Inflammatory macrophage (primary cell): ENCODE measurements at regions not wholly inside any gene's neighbourhood (a gene's known extent, or its start where the extent isn't known, plus 50 kb on each side); places are given as distances from the start of the nearest gene placed in this dataset.
"Not testable (repeated sequence)": the region's sequence is repeated elsewhere in the genome, so short reads cannot be mapped to it uniquely, and the experiment has no call there.

Experiments used
- DNase-seq, 2 donors: peaks; one replicate each; pipeline ENCODE4 v3.0.0-alpha.2; 2020 to 2022

DNA sequence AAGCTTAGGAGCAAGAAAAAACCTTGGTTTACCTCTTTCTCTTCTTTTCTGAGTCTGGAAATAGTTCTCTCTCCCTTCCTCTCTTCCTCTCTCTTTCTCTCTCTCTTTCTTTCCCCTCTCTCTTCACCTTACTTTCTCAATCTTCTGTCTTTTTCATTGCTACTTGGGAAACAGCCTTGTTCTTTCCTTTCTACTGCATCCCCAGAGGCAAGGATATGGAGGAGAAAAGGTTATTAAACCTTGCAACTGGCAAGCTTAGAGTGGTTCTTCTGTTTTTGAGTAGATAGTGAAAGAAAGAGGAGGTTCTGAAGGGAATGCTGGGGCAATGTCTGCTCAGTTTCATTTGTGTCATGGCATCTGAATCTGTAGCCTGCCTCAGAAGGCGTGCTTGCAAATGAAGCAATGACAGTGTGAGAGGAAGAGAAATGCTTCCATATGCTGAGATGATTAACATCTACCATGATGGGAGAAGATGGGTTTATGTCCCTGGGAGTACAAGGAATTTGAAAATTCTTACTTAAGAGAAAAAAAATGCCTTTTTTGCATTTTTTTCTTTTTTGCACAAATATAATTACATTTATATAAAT lies 190.6 kb downstream of the CEP135 start:
- no peak for DNase-seq

DNA sequence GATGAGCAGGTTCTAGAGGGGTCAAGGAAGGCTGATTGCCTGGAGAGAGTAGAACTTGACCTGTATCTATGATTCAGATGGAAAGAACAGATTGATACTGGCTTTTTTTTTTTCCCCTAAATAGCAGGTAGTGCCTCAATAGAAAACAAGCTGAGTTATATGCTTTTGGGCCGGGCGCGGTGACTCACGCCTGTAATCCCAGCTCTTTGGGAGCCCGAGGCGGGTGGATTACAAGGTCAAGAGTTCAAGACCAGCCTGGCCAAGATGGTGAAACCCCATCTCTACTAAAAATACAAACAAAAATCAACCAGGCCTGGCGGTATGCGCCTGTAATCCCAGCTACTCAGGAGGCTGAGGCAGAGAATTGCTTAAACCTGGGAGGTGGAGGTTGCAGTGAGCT lies 186.1 kb downstream of the CEP135 start:
- DNase-seq: not testable (repeated sequence)

GRCh38 chr4:56134266-56134665 lies 185.5 kb downstream of the CEP135 start:
- no peak for DNase-seq

- DNase-seq: no peak
These were observed 184.1 kb downstream of the CEP135 start for GRCh38 chr4:56132835-56133234.

- not testable (repeated sequence) for DNase-seq
These were observed 183.4 kb downstream of the CEP135 start for GRCh38 chr4:56132188-56132587.

GRCh38 chr4:56130606-56131155 lies 181.9 kb downstream of the CEP135 start:
- no peak for DNase-seq

DNA sequence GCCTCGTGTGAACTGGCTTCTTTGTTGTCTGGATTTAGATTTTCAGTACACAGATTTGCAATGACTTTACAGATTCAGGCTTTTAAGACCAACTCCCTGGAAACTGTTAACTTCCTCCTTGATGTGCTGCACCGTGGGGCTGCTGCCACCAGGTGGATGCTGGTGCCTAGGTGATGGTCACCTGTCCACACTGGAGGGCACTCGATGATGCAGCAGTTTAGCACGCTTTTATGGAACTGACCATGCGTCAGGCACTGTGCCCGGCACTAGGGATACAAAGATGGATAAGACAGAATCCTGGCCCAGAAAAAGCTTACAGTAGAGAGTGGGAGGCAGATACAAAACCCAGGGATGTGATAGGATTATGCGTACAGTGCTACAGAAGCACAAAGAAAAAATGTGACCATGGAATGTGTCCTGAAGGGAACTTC lies 180.7 kb downstream of the CEP135 start:
- peak in 1 of 2 donors; percentile 1 for DNase-seq

DNA sequence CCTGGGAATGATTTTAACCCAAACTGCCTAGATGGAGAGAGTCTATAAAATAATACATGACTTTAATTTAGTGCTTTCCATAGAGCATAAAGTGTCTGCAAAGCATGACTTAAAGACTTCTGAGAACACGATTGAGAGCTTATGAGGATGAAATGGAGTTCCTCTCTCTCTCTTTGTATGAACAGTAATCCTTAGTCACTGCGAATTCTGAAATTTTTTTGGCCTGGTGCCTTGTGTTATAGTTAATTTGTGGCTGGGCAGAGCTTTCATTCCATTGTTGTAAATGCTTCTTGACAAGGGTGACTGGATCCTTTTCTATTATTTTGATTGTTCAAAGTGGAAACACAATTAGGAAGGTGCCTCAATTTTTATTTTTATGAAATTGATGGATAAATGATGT lies 179.5 kb downstream of the CEP135 start:
- no peak for DNase-seq

GRCh38 chr4:56127716-56128115 lies 179.0 kb downstream of the CEP135 start:
- DNase-seq: no peak

GRCh38 chr4:56123547-56123946 lies 174.8 kb downstream of the CEP135 start:
- DNase-seq: no peak

GRCh38 chr4:56123051-56123450 lies 174.3 kb downstream of the CEP135 start:
- no peak for DNase-seq

DNA sequence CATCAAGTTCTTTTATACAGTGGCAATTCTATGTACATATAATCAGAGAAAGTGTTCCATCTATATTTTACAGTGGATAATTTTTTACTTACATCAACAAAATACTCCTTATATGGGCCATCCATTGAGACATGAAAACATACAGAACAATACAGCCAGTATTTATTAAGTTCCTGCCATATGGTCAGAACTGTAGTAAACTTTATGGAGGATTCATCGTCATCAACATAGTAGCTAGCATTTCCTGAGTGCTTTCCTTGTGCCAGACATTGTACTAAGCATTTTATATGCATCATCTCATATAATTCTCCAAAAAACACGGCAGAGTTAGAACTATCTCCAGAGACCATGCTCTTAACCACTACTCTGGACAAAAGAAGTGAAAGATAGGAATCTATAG lies 170.1 kb downstream of the CEP135 start:
- DNase-seq: no peak

- no peak for DNase-seq
These were observed 169.3 kb downstream of the CEP135 start for GRCh38 chr4:56118055-56118454.

DNA sequence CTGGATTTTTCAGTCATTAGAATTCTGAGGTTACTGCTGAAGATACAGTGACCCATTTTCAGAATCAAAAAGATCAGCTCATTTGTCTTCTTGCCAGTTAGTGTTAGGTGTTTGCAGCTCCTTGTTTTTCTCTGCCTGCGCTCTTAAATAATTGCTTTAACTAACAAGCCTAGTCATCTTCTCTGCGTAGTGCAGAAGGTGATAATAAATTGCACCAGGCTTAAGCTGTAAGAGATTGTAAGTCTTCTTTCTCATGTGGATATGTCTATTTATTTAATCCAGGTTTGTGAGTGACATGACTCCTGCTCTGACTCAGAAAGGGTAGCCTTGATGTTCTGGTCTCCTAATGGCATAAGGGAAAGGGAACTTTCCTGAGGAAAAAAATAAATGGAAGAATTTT lies 167.2 kb downstream of the CEP135 start:
- DNase-seq: no peak

DNA sequence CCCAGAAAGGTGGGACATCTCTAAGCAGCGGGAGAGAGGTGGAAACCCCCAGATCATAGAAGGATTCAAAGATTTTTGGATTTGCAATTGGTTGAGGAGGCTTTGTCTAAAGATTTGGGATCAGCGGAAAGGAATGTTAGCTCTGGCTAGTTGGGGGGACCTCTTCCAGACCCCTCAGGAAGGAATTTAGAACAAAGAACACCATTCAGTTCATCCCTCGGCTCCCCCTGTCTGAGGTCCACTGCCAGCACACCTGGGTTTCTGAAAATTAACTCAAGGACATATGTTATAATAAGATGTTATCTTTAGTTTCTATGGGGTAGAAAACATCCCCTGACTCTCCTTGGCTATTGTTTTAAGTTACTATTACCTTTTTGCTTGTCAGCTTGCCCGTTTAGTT lies 163.6 kb downstream of the CEP135 start:
- no peak for DNase-seq

- no peak for DNase-seq
These were observed 157.7 kb downstream of the CEP135 start for GRCh38 chr4:56106180-56107147.

DNA sequence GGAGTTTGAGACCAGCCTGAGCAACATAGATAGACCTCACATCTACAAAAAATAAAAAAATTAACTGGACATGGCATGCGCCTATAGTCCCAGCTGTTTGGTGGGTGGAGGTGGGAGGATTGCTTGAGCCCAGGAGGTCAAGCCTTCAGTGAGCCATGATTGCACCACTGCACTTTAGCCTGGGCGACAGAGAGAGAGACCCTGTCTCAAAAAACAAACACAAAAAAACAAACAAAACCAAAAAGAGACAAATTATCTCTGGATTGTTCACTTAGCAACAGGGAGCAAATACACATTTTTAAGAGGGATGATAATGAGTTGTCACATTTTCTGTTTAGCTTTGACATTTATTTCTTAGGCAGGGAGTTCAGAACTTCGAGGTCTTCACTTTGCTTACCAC lies 155.4 kb downstream of the CEP135 start:
- no peak for DNase-seq

DNA sequence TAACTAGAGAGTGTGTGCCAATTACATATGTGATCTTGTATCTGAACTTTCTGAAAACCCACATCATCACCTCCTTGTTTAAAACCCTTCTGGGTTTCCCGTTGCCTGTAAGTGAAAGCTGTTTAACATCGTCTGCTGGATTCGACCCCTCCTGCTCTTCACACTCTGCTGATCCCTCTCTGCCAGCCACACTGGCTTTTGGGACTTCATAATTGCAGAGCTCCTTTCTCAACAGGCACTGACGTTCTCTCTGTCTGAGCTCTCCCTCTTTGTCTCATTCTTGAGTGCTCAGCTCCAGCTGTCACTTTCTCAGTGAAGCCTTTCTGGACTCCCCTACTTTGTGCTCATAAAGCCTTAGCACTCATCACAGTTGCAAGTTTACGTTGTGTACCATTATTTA lies 153.9 kb downstream of the CEP135 start:
- no peak for DNase-seq

- no peak for DNase-seq
These were observed 150.6 kb downstream of the CEP135 start for GRCh38 chr4:56099378-56099786.

GRCh38 chr4:56093576-56093975 lies 144.8 kb downstream of the CEP135 start:
- DNase-seq: no peak

DNA sequence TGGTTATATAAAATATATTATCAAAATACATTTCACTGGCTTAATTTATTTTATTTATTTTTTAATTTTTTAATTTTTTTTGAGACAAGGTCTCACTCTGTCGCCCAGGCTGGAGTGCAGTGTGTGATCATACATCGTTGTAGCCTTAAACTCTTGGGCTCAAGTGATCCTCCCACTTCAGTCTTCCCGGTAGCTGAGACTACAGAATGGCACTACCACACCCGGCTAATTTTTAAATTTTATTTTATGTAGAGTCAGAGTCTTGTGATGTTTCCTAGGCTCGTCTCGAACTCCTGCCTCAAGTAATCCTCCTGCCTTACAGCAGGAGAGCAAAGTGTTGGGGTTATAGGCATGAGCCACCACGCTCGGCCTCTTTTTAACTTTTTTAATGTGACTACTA lies 143.8 kb downstream of the CEP135 start:
- no peak for DNase-seq

- DNase-seq: no peak
These were observed 137.8 kb downstream of the CEP135 start for GRCh38 chr4:56086561-56086960.

- no peak for DNase-seq
These were observed 137.4 kb downstream of the CEP135 start for GRCh38 chr4:56086073-56086541.

- DNase-seq: no peak
These were observed 136.5 kb downstream of the CEP135 start for GRCh38 chr4:56085275-56085674.
